Tibial nerve (tissue), 4 donors: ENCODE measurements at regions not wholly inside any gene's neighbourhood (a gene's known extent, or its start where the extent isn't known, plus 50 kb on each side); places are given as distances from the start of the nearest gene placed in this dataset.

Source experiments
- DNase-seq, 2 donors: peaks; one replicate each; pipeline ENCODE4 v3.0.0-alpha.2; 2019; ENCODE audit warnings: low spot score in 2 of 2
- H3K27ac ChIP-seq, 4 donors: fragments of 200-600 bp; sonication (generic) in 3 of 4; one replicate each; pipeline ENCODE4 v1.5.1; 2017 to 2019; ENCODE audit warnings: mild to moderate bottlenecking in 1 of 4
- H3K27me3 ChIP-seq, 2 donors: fragments of 200-600 bp; sonication (generic) in 1 of 2; one replicate each; pipeline versions ENCODE4 v1.5.1 to v1.6.0; 2017 to 2019
- H3K36me3 ChIP-seq, 3 donors: fragments of 200-600 bp; sonication (generic); one replicate each; pipeline ENCODE4 v1.5.1; 2018 to 2019
- H3K4me1 ChIP-seq, 4 donors: fragments of 200-600 bp; sonication (generic) in 3 of 4; one replicate each; pipeline ENCODE4 v1.5.1; 2017 to 2019
- H3K4me3 ChIP-seq, 4 donors: fragments of 200-600 bp; sonication (generic) in 3 of 4; one replicate each; pipeline ENCODE4 v1.5.1; 2017 to 2019; ENCODE audit warnings: mild to moderate bottlenecking in 1 of 4, moderate library complexity in 1 of 4
- H3K9me3 ChIP-seq, 4 donors: fragments of 200-600 bp; sonication (generic) in 3 of 4; one replicate each; pipeline ENCODE4 v1.5.1; 2017 to 2019
- EP300 ChIP-seq, 2 donors: sonication (generic); formaldehyde crosslinking; IDR thresholded peaks; one replicate each; pipeline ENCODE4 v1.6.1; 2017; ENCODE audit warnings: antibody characterized with exemption in 2 of 2, mild to moderate bottlenecking in 1 of 2
- POLR2A ChIP-seq, 2 donors: fragments of 450-650 bp; IDR thresholded peaks; one replicate each; pipeline ENCODE4 v1.6.1; 2017; ENCODE audit warnings: antibody characterized with exemption in 2 of 2, mild to moderate bottlenecking in 2 of 2, moderate library complexity in 2 of 2
- WGBS, 2 donors: methylation state at CpG; one replicate each; pipeline ENCODE4 v1.1.5; 2018; 5-methylcytosine and 5-hydroxymethylcytosine counted together
- TF ChIP-seq, protein P1 (sequence below), 5 experiments: fragments of 200-600 bp in 3 of 5; fragments of 450-650 bp in 2 of 5; sonication (generic) in 3 of 5; IDR thresholded peaks; one replicate each; pipeline ENCODE4 v1.5.1; 2016 to 2019; ENCODE audit warnings: antibody characterized with exemption in 5 of 5, mild to moderate bottlenecking in 3 of 5, moderate library complexity in 2 of 5

DNA sequence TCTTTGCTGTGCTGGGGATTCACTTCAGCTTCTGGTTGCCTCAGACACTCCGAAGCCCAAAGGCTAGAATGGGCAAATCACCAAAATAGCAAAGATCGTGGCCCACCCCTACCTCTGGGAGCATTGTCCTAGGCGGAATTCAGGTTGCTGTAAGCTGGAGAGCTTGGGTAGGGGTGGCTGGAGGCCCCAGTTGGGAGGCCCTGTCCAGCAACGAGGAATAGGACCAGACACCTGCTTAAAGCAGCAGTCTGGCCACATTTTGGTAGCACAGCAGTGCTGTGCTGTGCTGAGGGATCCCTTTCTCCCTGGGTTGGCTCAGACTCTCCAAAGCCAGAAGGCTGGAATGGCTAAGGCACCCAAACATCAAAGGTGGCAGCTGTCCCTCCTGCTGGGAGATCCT is 99.3 kb downstream of the CLDN1 start:
- Histone ChIP-seq H3K9me3 (no peaks in the 10 kb centered on the region), H3K4me3 (no peak overlapping the region), H3K4me1 (peaks cover 0 to 15% (median 0%) of the 10 kb centered on the region in 4 donors), H3K27ac (no peak overlapping the region), H3K27me3 (no peaks in the 10 kb centered on the region), H3K36me3 (no peaks in the 10 kb centered on the region)
- TF ChIP-seq, protein P1, sequence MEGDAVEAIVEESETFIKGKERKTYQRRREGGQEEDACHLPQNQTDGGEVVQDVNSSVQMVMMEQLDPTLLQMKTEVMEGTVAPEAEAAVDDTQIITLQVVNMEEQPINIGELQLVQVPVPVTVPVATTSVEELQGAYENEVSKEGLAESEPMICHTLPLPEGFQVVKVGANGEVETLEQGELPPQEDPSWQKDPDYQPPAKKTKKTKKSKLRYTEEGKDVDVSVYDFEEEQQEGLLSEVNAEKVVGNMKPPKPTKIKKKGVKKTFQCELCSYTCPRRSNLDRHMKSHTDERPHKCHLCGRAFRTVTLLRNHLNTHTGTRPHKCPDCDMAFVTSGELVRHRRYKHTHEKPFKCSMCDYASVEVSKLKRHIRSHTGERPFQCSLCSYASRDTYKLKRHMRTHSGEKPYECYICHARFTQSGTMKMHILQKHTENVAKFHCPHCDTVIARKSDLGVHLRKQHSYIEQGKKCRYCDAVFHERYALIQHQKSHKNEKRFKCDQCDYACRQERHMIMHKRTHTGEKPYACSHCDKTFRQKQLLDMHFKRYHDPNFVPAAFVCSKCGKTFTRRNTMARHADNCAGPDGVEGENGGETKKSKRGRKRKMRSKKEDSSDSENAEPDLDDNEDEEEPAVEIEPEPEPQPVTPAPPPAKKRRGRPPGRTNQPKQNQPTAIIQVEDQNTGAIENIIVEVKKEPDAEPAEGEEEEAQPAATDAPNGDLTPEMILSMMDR (IDR thresholded peaks at IDR 0.05) = no peak
- TF ChIP-seq EP300 (IDR thresholded peaks at IDR 0.05) (no peak), POLR2A (IDR thresholded peaks at IDR 0.05) (no peak)
- no peak for DNase-seq
- WGBS, 2 donors = 71 to 91% methylated on average over 3 to 4 of the region's 4 CpGs

DNA sequence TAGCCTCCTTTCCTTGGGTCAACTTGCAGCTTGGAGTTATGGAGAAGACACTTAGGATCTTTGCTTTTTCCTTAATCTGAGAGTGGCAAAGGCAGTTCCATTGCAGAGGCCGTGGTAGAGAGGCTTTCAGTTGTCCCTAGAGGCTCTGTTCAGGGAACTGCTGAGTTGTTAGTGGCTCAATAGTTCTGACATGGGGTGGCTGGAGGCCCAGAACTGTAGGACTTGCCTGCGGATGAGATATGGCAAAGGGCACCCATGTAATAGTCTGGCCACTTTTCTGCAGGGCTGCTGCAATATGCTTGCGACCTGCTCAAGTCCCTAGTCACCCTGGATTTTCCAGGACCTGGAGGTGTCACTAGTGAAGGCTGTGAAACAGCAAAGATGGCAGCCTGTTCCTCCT is 99.9 kb downstream of the CLDN1 start:
- no peaks in the 10 kb centered on the region for H3K36me3 ChIP-seq
- 73 to 95% methylated on average over 2 to 3 of the region's 3 CpGs for WGBS, 2 donors
- no peak overlapping the region for H3K27ac ChIP-seq

DNA sequence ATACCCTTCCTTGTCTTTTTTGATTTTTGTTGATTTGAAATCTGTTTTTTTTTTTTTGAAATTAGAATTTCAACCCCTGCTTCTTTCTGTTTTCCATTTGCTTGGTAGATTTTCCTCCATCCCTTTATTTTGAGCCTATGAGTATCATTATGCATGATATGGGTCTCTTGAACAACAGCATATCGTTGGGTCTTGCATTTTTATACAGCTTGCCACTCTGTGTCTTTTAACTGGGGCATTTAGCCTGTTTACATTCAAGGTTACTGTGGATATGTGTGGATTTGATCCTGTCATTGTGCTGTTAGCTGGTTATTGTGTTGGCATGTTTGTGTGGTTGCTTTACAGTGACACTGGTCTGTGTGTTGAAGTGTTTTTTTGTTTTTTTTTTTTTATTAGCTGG is 99.7 kb upstream of the P3H2 start:
- no peaks in the 10 kb centered on the region for H3K36me3 ChIP-seq
- 92 to 100% methylated on average over 1 of the region's 1 CpG for WGBS, 2 donors
- peaks cover 0 to 7% (median 0%) of the 10 kb centered on the region in 4 donors for H3K4me1 ChIP-seq
- no peaks in the 10 kb centered on the region for H3K9me3 ChIP-seq
- TF ChIP-seq, protein P1 (IDR thresholded peaks at IDR 0.05) = no peak
- no peak for TF ChIP-seq EP300 (IDR thresholded peaks at IDR 0.05)
- TF ChIP-seq POLR2A (IDR thresholded peaks at IDR 0.05) = no peak
- no peaks in the 10 kb centered on the region for H3K27me3 ChIP-seq
- DNase-seq = no peak
- H3K27ac ChIP-seq = no peak overlapping the region
- H3K4me3 ChIP-seq = no peak overlapping the region

More for the DNA sequence above, 99.9 kb downstream of the CLDN1 start:
- no peak overlapping the region for H3K4me3 ChIP-seq
- TF ChIP-seq EP300 (IDR thresholded peaks at IDR 0.05) = no peak
- no peak for TF ChIP-seq POLR2A (IDR thresholded peaks at IDR 0.05)
- TF ChIP-seq, protein P1 (IDR thresholded peaks at IDR 0.05) = no peak
- no peaks in the 10 kb centered on the region for H3K27me3 ChIP-seq
- H3K4me1 ChIP-seq = peaks cover 0 to 10% (median 0%) of the 10 kb centered on the region in 4 donors
- DNase-seq = no peak
- no peaks in the 10 kb centered on the region for H3K9me3 ChIP-seq

DNA sequence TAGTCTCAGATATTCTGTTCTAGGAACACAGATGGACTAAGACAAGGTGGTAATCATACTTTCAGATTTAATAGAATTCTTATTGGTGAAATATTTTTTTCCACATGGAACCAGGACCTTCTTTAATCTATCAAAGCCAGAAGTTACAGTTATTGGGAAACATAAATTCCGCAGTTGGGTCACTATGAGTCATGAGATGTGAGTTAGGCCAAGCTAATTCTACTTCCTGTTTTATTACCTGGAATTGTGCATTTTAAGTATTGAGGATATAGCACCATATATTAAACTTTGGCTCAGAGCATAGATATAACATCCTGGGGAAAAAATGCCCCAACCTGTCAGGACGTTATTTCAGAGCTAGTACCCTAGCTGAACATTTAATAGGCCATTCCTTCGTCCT is 96.4 kb upstream of the P3H2 start:
- WGBS, 2 donors = 82 to 83% methylated on average over 3 of the region's 3 CpGs
- Histone ChIP-seq H3K27me3 (no peaks in the 10 kb centered on the region), H3K4me3 (no peak overlapping the region), H3K9me3 (peaks cover 0 to 5% (median 1%) of the 10 kb centered on the region in 4 donors), H3K27ac (no peak overlapping the region), H3K4me1 (no peaks in the 10 kb centered on the region), H3K36me3 (no peaks in the 10 kb centered on the region)
- DNase-seq = no peak
- TF ChIP-seq, protein P1 (IDR thresholded peaks at IDR 0.05) = no peak
- TF ChIP-seq EP300 (IDR thresholded peaks at IDR 0.05) (no peak), POLR2A (IDR thresholded peaks at IDR 0.05) (no peak)

DNA sequence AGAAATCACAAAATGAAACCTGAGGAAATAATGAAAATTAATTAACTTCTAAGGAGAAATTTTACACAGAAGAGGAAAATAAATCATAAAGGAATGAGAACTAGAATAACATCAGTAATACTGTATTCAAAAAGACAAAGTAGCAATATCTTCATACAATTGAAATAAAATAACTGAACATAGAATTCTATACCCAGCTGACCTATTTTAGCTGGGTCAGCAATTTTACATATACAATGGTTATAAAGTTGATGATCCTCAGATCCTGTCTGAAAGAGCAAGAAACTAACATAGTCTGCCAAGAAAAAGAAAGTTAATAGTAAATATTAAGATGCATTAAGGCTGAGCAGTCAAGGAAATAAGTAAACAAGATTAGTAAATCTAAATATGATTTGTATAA is 93.0 kb upstream of the P3H2 start:
- TF ChIP-seq POLR2A (IDR thresholded peaks at IDR 0.05) (no peak), EP300 (IDR thresholded peaks at IDR 0.05) (no peak)
- TF ChIP-seq, protein P1 (IDR thresholded peaks at IDR 0.05) = no peak
- Histone ChIP-seq H3K27me3 (no peaks in the 10 kb centered on the region), H3K9me3 (peaks cover 0 to 5% (median 1%) of the 10 kb centered on the region in 4 donors), H3K4me1 (no peaks in the 10 kb centered on the region), H3K36me3 (no peaks in the 10 kb centered on the region), H3K27ac (no peak overlapping the region), H3K4me3 (no peak overlapping the region)
- no peak for DNase-seq
